Psoas muscle (tissue), 7 donors: ENCODE measurements at regions not wholly inside any gene's neighbourhood (a gene's known extent, or its start where the extent isn't known, plus 50 kb on each side); places are given as distances from the start of the nearest gene placed in this dataset.

Experiments used
- ATAC-seq, 4 donors: fragments of 200-7000 bp; cut with Tn5 transposase; one replicate each; pipeline ENCODE4 v1.9.1; 2020; ENCODE audit warnings: moderate library complexity in 3 of 4, mild to moderate bottlenecking in 2 of 4
- DNase-seq, 2 donors: peaks; one replicate each; pipeline ENCODE4 v3.0.0-alpha.2; 2020
- H3K27ac ChIP-seq: fragments of 200-600 bp; one replicate; pipeline ENCODE4 v1.8.0; 2022
- H3K27me3 ChIP-seq, 3 donors: fragments of 200-600 bp in 1 of 3; one replicate each; pipeline versions ENCODE4 v1.6.1 to v1.8.0; 2013 to 2022; ENCODE audit warnings: low read length in 2 of 3, mild to moderate bottlenecking in 2 of 3, moderate library complexity in 1 of 3; ENCODE audit not compliant: insufficient read depth in 3 of 3
- H3K36me3 ChIP-seq, 2 donors: fragments of 200-600 bp in 1 of 2; one replicate each; pipeline versions ENCODE4 v1.6.1 to v1.8.0; 2013 to 2022; ENCODE audit warnings: low read depth in 1 of 2, mild to moderate bottlenecking in 1 of 2, moderate library complexity in 1 of 2; ENCODE audit not compliant: insufficient read depth in 1 of 2
- H3K4me1 ChIP-seq: fragments of 200-600 bp; one replicate; pipeline ENCODE4 v1.8.0; 2022
- H3K4me3 ChIP-seq: fragments of 200-600 bp; one replicate; pipeline ENCODE4 v1.8.0; 2022; ENCODE audit warnings: mild to moderate bottlenecking
- H3K9me3 ChIP-seq: fragments of 200-600 bp; one replicate; pipeline ENCODE4 v1.8.0; 2022
- CTCF ChIP-seq: fragments of 200-600 bp; IDR thresholded peaks from one replicate; pipeline ENCODE4 v1.8.0; 2022; ENCODE audit warnings: antibody characterized with exemption
- WGBS, 3 donors: extraction: QIAGEN DNeasy Blood & Tissue Kit; methylation state at CpG; one replicate each; pipeline versions ENCODE4 v1.1.6 to v1.1.7; 2013; 5-methylcytosine and 5-hydroxymethylcytosine counted together
- intact Hi-C, 2 donors: fragments of 100-400 bp; cut with DNase I; formaldehyde crosslinking; loops; one replicate each; pipeline versions ENCODE4 v1.11.0 to v1.14.2; 2022
- donor health status: healthy with polysubstance abuse.
- donor health status: DM: no; HTN: no; CAD: no; lungs with moderate emphysema.
- donor health status: Bipolar disorder and iron deficiency.
- donor health status: healthy.
- donor health status: DM: yes; HTN: yes; CAD: no.
- donor health status: DM: no; HTN: no; CAD: no.
- donor health status: DM: yes; HTN: yes; CAD: no.

DNA sequence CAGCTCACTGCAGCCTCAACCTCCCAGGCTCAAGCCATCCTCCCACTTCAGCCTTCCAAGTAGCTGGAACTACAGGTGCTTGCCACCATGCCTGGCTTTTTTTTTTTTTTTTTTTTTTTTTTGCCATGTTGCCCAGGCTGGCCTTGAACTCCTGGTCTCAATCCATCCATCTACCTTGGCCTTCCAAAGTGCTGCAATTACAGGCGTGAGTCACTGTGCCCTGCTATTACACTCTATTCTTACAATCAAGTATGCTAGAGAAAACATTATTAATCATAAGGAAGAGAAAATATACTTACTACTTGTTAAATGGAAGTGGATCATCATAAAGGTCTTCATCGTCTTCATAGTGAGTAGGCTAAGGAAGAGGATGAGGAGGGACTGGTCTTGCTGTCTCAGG, 93.3 kb upstream of the DOCK9 start:
- Histone ChIP-seq H3K27me3 (no peaks in the 10 kb centered on the region), H3K4me1 (no peaks in the 10 kb centered on the region), H3K27ac (no peak overlapping the region), H3K4me3 (no peak overlapping the region), H3K9me3 (no peaks in the 10 kb centered on the region), H3K36me3 (no peaks in the 10 kb centered on the region)
- TF ChIP-seq CTCF: no peak
- 91 to 97% (median 96%) methylated on average over 2 of the region's 2 CpGs for WGBS, 3 donors
- ATAC-seq (no peak), DNase-seq (no peak)
- intact Hi-C loops: no loop called here

DNA sequence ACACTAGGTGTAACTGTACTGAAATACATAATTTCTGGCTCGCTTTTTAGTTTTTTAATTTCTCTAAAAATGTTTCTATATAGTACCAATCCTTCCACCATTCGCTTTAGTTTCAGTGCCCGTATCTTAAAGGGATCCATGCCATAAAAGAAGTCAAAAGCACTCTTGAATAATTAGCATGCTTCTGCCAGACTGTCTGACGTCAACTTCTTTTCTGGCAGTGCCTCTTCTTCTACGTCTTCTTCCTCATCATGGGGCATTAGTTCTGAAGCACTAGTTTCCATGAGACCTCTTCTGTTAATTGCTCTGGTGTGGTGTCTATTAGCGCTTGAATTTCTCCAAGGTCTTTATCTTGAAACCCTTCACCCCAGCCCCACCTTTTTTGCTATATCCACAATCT, 93.8 kb upstream of the DOCK9 start:
- no peaks in the 10 kb centered on the region for H3K4me1 ChIP-seq
- H3K4me3 ChIP-seq: no peak overlapping the region
- H3K27me3 ChIP-seq: no peaks in the 10 kb centered on the region
- no peak for ATAC-seq
- H3K9me3 ChIP-seq: no peaks in the 10 kb centered on the region
- WGBS, 3 donors: 68 to 84% (median 71%) methylated on average over 6 of the region's 6 CpGs
- no peaks in the 10 kb centered on the region for H3K36me3 ChIP-seq
- DNase-seq: no peak
- H3K27ac ChIP-seq: no peak overlapping the region
- no peak for TF ChIP-seq CTCF
- intact Hi-C loops: no loop called here

- ATAC-seq (no peak), DNase-seq (no peak)
- H3K4me3 ChIP-seq: no peak overlapping the region
- no peaks in the 10 kb centered on the region for H3K4me1 ChIP-seq
- no peaks in the 10 kb centered on the region for H3K9me3 ChIP-seq
- H3K27me3 ChIP-seq: no peaks in the 10 kb centered on the region
- H3K27ac ChIP-seq: no peak overlapping the region
- WGBS, 3 donors: 68 to 100% (median 69%) methylated on average over 2 of the region's 2 CpGs
- TF ChIP-seq CTCF: no peak
- intact Hi-C loops: no loop called here
- H3K36me3 ChIP-seq: no peaks in the 10 kb centered on the region
Observed at GRCh38 chr13:99072356-99072755, 94.5 kb upstream of the DOCK9 start.

- intact Hi-C loops: no loop called here
- Histone ChIP-seq H3K4me3 (no peak overlapping the region), H3K27ac (no peak overlapping the region), H3K36me3 (no peaks in the 10 kb centered on the region), H3K9me3 (no peaks in the 10 kb centered on the region), H3K27me3 (no peaks in the 10 kb centered on the region), H3K4me1 (no peaks in the 10 kb centered on the region)
- ATAC-seq (no peak), DNase-seq (no peak)
- TF ChIP-seq CTCF: no peak
- WGBS, 3 donors: 53 to 73% (median 62%) methylated on average over 4 of the region's 4 CpGs
Observed at GRCh38 chr13:99072941-99073340, 95.1 kb upstream of the DOCK9 start.

GRCh38 chr13:99074693-99075092, 96.8 kb upstream of the DOCK9 start:
- no peak overlapping the region for H3K27ac ChIP-seq
- intact Hi-C loops: no loop called here
- no peak overlapping the region for H3K4me3 ChIP-seq
- H3K9me3 ChIP-seq: no peaks in the 10 kb centered on the region
- ATAC-seq (no peak), DNase-seq (no peak)
- H3K36me3 ChIP-seq: no peaks in the 10 kb centered on the region
- no peaks in the 10 kb centered on the region for H3K27me3 ChIP-seq
- WGBS, 3 donors: 85 to 94% (median 88%) methylated on average over 2 of the region's 2 CpGs
- H3K4me1 ChIP-seq: no peaks in the 10 kb centered on the region
- no peak for TF ChIP-seq CTCF
